ENCODE measurements at regions not wholly inside any gene's neighbourhood (a gene's known extent, or its start where the extent isn't known, plus 50 kb on each side); places are given as distances from the start of the nearest gene placed in this dataset.
"Not testable (repeated sequence)": the region's sequence is repeated elsewhere in the genome, so short reads cannot be mapped to it uniquely, and the experiment has no call there.

DNA sequence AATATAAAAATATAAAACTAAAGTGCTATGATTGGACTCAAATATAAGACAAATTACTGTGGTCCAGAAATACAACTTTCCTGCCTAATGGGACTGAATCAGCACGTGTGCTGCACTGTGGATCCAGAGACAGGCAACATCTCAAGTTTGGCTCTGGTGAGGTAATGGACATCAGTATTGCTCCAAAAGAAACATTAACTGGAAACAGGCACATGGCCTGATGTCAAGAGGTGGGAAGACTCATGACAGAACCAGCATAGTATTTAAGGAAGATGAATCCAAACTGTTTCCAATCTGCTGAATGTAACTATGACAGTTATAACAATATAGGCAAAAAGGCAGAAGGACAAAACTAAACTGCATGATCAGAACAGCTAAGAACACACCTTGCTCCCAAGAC is 354.6 kb downstream of the FSIP2 start:
- DNase-seq: no peak

DNA sequence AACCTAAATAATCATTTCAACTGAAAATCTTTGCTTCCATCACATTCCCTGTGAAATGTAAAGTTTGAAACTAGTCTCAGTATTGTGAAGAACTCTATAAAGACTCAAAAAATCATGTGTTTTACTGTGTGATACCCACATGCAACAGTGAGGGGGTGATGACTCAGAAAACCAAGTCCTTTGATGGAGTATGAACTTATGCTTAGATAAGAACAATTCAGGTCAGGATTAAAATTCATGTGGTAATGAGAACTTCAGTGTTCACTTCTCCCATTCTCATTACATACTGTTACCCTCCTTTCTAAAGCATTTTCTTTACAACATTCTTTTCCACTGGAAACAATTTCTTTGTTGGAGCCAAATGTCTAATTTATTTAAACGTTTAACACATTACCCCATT is 360.2 kb downstream of the FSIP2 start:
- no peak for DNase-seq

GRCh38 chr2:186099826-186100225 is 361.2 kb downstream of the FSIP2 start:
- peak; percentile 73 for DNase-seq

DNA sequence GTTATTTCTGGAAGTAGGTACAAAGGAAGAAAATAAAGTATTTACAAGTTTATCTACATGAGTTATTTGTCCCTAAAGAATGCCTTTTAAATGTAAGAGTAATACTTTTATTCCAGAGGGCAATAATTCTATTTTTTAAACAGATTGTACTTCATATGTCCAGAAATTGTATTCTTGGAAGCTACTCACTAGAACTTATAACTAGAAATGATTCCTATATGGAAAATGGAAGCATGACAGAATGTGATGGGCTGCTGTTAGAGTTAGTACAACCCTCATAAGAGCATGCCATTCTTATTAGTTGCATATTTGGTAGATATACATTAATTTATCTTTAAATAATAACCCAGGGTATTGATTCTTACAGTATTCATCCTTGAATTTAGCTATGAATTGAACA is 362.0 kb downstream of the FSIP2 start:
- no peak for DNase-seq

- DNase-seq: no peak
Observed at GRCh38 chr2:186101616-186102015, 363.0 kb downstream of the FSIP2 start.

DNA sequence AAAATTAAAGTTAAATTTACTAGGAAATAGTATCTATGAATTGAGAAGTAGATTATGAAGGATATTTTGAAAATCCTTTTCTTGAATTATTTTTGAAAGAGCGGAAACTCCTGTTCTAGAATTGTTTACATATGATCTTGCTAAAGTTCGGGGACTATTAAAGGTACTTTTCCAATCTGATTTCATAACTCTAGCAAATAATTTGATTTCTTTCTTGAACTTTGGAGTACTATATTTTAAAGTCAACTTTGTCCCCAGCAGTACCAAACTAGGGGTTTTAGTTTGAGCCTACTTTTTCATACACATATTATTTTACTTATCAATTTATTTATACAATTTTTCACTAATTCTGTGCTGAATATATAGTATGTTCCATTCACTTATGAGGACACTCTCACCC is 364.7 kb downstream of the FSIP2 start:
- no peak for DNase-seq

DNA sequence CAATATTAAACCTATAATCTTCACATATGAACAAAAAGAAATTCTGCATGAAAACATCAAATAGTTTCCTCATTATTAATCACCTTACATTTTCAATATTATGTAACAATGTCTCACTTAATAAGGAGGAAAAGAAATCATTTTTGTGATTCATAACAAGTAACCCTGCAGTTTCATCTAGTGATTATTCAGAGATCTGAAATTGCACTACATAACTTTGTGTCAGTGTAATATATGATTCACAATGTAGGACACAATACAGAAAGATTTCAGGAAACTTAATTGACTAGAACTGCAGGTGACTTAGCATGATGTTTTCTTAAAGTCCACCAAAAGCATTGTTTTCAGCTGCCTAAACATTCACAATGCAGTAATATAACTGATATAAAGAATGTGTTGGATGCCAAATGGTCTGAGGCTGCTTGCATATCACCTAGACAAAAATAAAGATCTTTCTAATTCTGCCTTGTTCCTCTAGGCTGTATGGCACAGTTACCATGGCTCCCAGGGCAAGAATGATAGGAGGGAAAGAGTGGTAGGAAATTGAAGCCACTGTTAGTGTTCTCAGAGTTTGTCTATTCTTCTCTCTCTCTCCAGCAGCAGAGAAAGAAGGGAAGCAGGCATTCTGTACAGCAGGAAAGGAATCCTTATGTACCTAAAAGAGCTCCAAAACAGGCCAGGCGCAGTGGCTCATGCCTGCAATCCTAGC is 366.6 kb downstream of the FSIP2 start:
- DNase-seq: no peak

DNA sequence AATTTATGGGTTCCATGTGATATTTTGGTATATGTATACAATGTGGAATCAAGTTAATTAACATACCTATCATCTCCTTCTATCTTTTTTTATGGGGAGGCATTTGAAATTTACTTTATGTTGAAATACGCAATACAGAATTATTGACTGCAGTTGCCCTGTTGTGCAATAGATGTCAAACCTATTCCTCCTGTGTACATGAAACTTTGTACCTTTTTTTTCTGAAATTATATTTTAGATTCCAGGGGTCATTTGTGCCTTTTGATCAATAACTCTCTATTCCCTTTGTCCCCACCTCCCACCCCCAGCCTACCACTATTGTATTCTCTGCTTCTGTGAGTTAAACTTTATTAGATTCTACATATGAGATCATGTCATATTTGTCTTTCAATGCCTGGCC is 369.9 kb downstream of the FSIP2 start:
- no peak for DNase-seq

DNA sequence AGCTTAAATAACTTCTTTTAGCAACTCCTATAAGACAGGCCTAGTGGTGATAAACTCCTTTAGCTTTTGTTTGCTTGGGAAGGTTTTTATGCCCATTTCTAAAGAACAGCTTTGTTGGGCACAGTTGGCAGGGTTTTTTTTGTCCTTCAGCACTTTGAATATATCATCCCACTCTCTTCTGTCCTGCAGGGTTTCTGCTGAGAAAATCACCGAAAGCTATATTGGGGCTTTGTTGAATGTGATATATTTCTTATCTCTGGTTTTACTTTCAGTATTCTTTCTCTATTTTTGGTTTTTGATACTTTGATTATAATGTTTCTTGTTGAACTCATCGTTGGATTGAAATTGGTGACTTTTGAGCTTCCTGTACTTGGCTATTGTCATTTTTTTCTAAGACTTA is 372.8 kb upstream of the ZC3H15 start:
- no peak for DNase-seq

- no peak for DNase-seq
Observed at GRCh38 chr2:186125156-186125555, 360.9 kb upstream of the ZC3H15 start.

DNA sequence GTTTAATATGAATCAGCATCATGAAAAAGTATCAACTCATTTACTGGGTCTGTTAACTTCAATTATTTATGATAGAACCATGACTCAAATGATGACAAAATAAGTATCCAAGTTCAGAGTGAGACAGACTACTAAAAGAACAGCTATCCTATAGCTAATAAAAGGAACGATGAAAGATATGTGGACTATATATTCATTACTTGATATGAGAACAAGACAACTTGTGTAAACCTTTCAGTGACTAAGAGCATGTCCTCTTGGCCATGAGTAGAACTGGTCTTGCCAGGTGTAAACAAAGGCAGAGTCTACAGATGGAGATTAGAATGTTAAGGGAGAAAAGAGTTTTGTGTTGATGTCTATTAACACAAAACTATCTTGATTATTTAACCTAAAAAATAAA is 360.4 kb upstream of the ZC3H15 start:
- DNase-seq: no peak

- DNase-seq: peak; percentile 1
Observed at GRCh38 chr2:186126181-186126580, 359.9 kb upstream of the ZC3H15 start.

DNA sequence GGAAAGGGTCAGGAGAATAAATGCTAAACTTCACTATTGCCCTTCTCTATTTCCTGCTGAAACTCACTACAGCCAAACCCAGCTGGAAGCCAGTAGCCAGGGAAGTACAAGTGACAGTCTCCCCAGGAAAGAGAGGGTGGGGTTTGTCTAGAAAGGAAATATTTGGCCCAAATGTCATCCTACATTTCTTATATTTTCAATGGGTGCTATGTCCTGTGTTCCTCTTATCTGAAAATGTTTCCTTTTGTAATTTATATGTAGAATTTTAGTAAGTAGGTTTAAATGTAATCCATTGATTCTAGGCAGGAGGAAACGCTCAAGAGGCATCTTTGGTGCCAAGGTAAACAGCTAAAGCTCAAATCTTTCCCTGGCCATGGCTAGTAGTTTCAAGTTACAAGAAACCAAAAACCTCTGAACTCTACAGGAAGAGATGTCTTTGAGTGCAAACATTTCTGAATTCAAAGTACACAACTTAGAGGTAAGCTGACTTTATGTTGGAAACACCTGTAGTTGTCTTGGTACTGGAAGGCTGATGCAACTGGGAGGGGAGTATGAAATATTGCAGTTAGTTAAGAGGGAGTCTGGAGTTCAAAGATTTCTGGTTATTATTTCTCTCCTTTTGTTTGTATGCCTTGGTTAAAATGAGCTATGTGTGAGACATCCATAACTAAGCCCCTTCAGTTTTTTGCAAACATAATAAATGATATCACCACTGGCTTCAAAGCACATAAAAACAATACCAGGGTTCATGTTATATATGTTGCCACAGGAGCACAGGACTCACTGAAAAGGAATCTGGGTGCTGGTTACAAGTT is 356.1 kb upstream of the ZC3H15 start:
- no peak for DNase-seq

DNA sequence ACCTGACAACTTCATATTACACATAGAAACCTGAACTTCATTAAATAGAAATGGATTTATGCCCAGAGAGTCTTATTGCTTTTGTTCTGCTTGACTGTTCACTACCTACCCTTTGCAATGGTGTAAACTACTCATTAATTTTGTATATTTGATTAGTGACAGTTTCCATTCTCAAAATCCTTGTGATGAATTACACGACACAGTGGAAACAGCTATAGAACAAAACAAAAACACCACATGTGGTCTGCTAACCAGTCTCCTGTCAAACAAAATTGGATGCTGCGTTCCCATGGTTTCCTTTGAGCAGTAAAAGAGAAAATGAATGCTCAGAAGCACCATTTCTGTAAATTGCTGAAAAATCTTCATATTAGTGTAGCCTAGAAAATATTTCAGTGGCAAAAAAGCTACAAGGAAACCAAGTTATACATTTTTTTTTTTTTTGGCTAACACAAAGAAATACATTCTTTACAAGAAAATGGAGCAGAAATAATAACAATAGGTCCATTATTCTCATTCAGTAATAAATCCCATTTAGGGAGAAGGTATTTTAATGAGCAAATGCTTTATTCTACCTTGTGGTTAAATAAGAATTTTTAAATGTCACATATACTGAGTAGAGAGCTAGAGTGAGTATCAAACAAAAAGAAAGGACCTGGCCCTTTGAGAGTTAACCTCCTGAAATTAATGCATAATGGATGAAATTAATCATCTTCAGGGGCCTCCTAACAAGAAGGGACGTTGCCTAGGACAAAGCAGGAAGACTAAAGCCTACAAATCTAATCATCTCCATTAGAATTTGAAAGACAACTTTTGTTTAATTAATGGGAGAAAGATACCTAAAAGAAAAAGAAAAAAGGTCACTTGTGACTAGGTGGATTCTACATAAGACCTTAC is 355.1 kb upstream of the ZC3H15 start:
- DNase-seq: no peak

- no peak for DNase-seq
Observed at GRCh38 chr2:186135686-186136085, 350.4 kb upstream of the ZC3H15 start.

- no peak for DNase-seq
Observed at GRCh38 chr2:186136860-186137259, 349.2 kb upstream of the ZC3H15 start.

- DNase-seq: no peak
Observed at GRCh38 chr2:186138845-186139244, 347.2 kb upstream of the ZC3H15 start.

DNA sequence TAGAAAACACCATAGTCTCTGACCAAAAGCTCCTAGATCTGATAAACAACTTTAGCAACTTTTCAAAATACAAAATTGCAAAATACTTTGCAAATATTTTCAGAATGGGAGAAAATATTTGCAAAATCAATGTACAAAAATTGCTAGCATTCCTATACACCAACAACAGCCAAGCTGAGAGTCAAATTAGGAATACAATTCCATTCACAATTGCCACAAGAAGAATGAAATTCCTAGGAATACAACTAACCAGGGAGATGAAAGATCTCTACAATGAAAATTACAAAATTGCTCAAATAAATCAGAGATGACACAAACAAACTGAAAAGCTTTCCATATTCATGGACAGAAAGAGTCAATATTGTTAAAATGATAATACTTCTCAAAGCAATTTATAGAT is 327.0 kb upstream of the ZC3H15 start:
- DNase-seq: no peak

- DNase-seq: no peak
Observed at GRCh38 chr2:186164325-186164724, 321.7 kb upstream of the ZC3H15 start.

GRCh38 chr2:186170693-186171092 is 315.4 kb upstream of the ZC3H15 start:
- DNase-seq: no peak

- no peak for DNase-seq
Observed at GRCh38 chr2:186181625-186182024, 304.4 kb upstream of the ZC3H15 start.

DNA sequence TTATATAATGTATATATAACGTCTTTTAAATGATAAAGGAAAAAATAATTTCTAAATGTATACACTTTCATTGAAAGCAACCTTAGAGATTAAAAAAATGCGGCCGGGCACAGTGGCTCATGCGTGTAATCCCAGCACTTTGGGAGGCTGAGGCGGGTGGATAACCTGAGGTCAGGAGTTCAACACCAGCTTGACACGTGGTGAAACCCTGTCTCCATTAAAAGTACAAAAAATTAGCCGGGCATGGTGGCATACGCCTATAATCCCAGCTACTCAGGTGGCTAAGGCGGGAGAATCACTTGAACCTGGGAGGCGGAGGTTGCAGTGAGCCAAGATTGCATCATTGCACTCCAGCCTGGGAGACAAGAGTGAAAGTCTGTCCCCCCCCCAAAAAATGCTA is 303.7 kb upstream of the ZC3H15 start:
- DNase-seq: not testable (repeated sequence)

DNA sequence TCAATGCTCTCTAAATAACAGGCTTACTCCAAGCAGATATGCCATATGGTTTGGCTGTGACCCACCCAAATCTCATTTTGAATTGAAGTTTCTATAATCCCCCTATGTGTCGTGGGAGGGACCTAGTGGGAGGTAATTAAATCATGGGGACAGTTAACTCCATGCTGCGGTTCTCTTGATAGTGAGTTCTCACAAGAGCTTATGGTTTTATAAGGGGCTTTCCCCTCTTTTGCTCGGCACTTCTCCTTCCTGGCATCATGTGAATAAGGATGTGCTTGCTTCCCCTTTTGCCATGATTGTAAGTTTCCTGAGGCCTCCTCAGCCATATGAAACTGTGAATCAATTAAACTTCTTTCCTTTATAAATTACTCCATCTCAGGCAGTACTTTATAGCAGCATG is 302.7 kb upstream of the ZC3H15 start:
- DNase-seq: no peak

- DNase-seq: no peak
Observed at GRCh38 chr2:186187854-186188253, 298.2 kb upstream of the ZC3H15 start.

All from NCI-H2171 (cell line).